ENCODE measurements at regions not wholly inside any gene's neighbourhood (a gene's known extent, or its start where the extent isn't known, plus 50 kb on each side); places are given as distances from the start of the nearest gene placed in this dataset.

DNA sequence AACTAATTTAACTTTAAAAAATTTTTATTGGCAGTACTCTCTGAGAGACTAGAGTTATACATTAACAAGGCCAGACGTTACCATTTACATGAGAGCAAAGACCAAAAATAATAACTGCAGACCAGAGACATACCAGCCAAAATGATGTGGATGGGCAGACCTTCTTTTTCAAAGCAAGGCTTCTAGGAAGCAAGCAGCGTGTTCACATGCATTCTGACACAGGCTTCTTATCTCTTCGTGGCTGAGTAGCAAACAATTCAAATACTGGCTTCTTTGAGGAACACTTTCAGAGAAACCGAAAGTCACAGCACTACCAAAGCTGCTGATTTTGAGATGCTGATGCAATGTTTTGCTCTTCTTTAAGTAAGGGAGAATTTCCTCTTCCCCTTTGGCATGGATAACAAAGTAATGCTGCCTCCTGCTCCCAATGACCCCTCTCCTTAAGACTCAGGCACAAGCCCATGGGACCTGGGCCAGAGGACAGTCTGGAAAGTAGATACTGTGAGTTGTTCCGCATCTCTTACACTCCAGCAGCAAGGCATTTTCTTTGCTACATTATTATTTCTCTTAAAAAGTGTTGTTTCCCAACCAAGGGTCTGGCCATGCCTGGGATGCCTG, 181.9 kb downstream of the MREG start (continued):
- TF ChIP-seq, protein P1, sequence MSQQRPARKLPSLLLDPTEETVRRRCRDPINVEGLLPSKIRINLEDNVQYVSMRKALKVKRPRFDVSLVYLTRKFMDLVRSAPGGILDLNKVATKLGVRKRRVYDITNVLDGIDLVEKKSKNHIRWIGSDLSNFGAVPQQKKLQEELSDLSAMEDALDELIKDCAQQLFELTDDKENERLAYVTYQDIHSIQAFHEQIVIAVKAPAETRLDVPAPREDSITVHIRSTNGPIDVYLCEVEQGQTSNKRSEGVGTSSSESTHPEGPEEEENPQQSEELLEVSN (IDR thresholded peaks at IDR 0.05; ENCODE audit: borderline replicate concordance in 1 of 2, extremely low read depth in 1 of 2, insufficient read depth in 1 of 2, insufficient read length in 1 of 2, low read depth in 1 of 2, low read length in 1 of 2, poor library complexity in 1 of 2, severe bottlenecking in 1 of 2): peak; percentile 35 to 46
- peak; percentile 49; the same call in 1 of the 2 replicates for TF ChIP-seq MTA1 (IDR thresholded peaks at IDR 0.05; ENCODE audit: borderline replicate concordance)
- no peak for TF ChIP-seq ZKSCAN1 (IDR thresholded peaks at IDR 0.05; ENCODE audit: low read depth, low read length)
- TF ChIP-seq, protein P2, sequence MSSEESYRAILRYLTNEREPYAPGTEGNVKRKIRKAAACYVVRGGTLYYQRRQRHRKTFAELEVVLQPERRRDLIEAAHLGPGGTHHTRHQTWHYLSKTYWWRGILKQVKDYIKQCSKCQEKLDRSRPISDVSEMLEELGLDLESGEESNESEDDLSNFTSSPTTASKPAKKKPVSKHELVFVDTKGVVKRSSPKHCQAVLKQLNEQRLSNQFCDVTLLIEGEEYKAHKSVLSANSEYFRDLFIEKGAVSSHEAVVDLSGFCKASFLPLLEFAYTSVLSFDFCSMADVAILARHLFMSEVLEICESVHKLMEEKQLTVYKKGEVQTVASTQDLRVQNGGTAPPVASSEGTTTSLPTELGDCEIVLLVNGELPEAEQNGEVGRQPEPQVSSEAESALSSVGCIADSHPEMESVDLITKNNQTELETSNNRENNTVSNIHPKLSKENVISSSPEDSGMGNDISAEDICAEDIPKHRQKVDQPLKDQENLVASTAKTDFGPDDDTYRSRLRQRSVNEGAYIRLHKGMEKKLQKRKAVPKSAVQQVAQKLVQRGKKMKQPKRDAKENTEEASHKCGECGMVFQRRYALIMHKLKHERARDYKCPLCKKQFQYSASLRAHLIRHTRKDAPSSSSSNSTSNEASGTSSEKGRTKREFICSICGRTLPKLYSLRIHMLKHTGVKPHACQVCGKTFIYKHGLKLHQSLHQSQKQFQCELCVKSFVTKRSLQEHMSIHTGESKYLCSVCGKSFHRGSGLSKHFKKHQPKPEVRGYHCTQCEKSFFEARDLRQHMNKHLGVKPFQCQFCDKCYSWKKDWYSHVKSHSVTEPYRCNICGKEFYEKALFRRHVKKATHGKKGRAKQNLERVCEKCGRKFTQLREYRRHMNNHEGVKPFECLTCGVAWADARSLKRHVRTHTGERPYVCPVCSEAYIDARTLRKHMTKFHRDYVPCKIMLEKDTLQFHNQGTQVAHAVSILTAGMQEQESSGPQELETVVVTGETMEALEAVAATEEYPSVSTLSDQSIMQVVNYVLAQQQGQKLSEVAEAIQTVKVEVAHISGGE (CRISPR knock-in tag; IDR thresholded peaks at IDR 0.05): 0 out of 6 replicates have a peak, but pooled peaks of 1 of the 3 experiments have one; percentile 29
- peak in 1 of 2 experiments; percentile 32; a peak in 2 of 4 replicates for TF ChIP-seq RAD21 (CRISPR knock-in tag; conservative IDR thresholded peaks at IDR 0.05 in 1 of 2, IDR thresholded peaks at IDR 0.05 in 1 of 2)
- TF ChIP-seq POLR2H (tag; IDR thresholded peaks at IDR 0.05; ENCODE audit: low read depth): 0 out of 2 replicates have a peak, but pooled peaks have one; percentile 46
- peak; percentile 80 for TF ChIP-seq ATF7 (IDR thresholded peaks at IDR 0.05)
- peak; percentile 86 for TF ChIP-seq SOX6 (IDR thresholded peaks at IDR 0.05)
- TF ChIP-seq, protein P3, sequence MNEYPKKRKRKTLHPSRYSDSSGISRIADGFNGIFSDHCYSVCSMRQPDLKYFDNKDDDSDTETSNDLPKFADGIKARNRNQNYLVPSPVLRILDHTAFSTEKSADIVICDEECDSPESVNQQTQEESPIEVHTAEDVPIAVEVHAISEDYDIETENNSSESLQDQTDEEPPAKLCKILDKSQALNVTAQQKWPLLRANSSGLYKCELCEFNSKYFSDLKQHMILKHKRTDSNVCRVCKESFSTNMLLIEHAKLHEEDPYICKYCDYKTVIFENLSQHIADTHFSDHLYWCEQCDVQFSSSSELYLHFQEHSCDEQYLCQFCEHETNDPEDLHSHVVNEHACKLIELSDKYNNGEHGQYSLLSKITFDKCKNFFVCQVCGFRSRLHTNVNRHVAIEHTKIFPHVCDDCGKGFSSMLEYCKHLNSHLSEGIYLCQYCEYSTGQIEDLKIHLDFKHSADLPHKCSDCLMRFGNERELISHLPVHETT (CRISPR knock-in tag; conservative IDR thresholded peaks at IDR 0.05 in 1 of 2, IDR thresholded peaks at IDR 0.05 in 1 of 2): 0 out of 4 replicates have a peak, but pooled peaks of 1 of the 2 experiments have one; percentile 29
- peak; percentile 60 for TF ChIP-seq LEF1 (IDR thresholded peaks at IDR 0.05)
- TF ChIP-seq, protein P4, sequence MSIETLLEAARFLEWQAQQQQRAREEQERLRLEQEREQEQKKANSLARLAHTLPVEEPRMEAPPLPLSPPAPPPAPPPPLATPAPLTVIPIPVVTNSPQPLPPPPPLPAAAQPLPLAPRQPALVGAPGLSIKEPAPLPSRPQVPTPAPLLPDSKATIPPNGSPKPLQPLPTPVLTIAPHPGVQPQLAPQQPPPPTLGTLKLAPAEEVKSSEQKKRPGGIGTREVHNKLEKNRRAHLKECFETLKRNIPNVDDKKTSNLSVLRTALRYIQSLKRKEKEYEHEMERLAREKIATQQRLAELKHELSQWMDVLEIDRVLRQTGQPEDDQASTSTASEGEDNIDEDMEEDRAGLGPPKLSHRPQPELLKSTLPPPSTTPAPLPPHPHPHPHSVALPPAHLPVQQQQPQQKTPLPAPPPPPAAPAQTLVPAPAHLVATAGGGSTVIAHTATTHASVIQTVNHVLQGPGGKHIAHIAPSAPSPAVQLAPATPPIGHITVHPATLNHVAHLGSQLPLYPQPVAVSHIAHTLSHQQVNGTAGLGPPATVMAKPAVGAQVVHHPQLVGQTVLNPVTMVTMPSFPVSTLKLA (conservative IDR thresholded peaks at IDR 0.05): peak in 1 of 2 experiments; percentile 36; a peak in 1 of 4 replicates
- TF ChIP-seq DPF2 (IDR thresholded peaks at IDR 0.05): peak; percentile 43; the same call in 1 of the 2 replicates
- TF ChIP-seq HDAC6 (IDR thresholded peaks at IDR 0.05; ENCODE audit: low read depth, low read length): no peak
- TF ChIP-seq MYC (IDR thresholded peaks at IDR 0.05; ENCODE audit: low read depth, low read length): peak; percentile 69
- no peak for TF ChIP-seq MYC (CRISPR knock-in tag; IDR thresholded peaks at IDR 0.05; ENCODE audit: borderline replicate concordance, low read depth)
- no peak for TF ChIP-seq NR2C1 (IDR thresholded peaks at IDR 0.05)
- TF ChIP-seq NR2C1 (tag; IDR thresholded peaks at IDR 0.05): peak; percentile 54; the same call in 1 of the 2 replicates
- no peak for TF ChIP-seq PCBP1 (IDR thresholded peaks at IDR 0.05; ENCODE audit: low read depth, low read length, poor library complexity, severe bottlenecking)
